Gastrocnemius medialis (tissue), 4 donors: ENCODE measurements at regions not wholly inside any gene's neighbourhood (a gene's known extent, or its start where the extent isn't known, plus 50 kb on each side); places are given as distances from the start of the nearest gene placed in this dataset.

ENCODE experiments used
- ATAC-seq, 2 donors: fragments of 150-250 bp; one replicate each; pipeline ENCODE4 v1.9.1; 2016
- DNase-seq, 2 donors: peaks; one replicate each; pipeline ENCODE4 v3.0.0-alpha.2; 2019
- H3K27ac ChIP-seq, 4 donors: fragments of 200-600 bp; sonication (generic); 1 replicate in 1 of 4; 2 replicates in 3 of 4; pipeline ENCODE4 v1.5.1; 2016 to 2018; ENCODE audit warnings: mild to moderate bottlenecking in 2 of 4, moderate library complexity in 1 of 4
- H3K27me3 ChIP-seq, 3 donors: fragments of 200-600 bp; sonication (generic) in 2 of 3; 1 replicate in 1 of 3; 2 replicates in 2 of 3; pipeline versions ENCODE4 v1.5.1 to v1.6.0; 2016 to 2019; ENCODE audit warnings: mild to moderate bottlenecking in 1 of 3, moderate library complexity in 1 of 3
- H3K36me3 ChIP-seq, 2 donors: fragments of 200-600 bp; sonication (generic) in 1 of 2; one replicate each; pipeline ENCODE4 v1.5.1; 2017 to 2018
- H3K4me1 ChIP-seq, 2 donors: fragments of 200-600 bp; sonication (generic) in 1 of 2; one replicate each; pipeline ENCODE4 v1.5.1; 2016 to 2017; ENCODE audit warnings: mild to moderate bottlenecking in 2 of 2
- H3K4me3 ChIP-seq, 4 donors: fragments of 200-600 bp; sonication (generic) in 3 of 4; 1 replicate in 1 of 4; 2 replicates in 3 of 4; pipeline ENCODE4 v1.5.1; 2016 to 2019; ENCODE audit warnings: mild to moderate bottlenecking in 2 of 4
- H3K9me3 ChIP-seq, 3 donors: fragments of 200-600 bp; sonication (generic) in 2 of 3; 1 replicate in 1 of 3; 2 replicates in 2 of 3; pipeline ENCODE4 v1.5.1; 2016 to 2019
- POLR2A ChIP-seq, 2 donors: fragments of 450-650 bp; IDR thresholded peaks; one replicate each; pipeline ENCODE4 v1.6.1; 2017; ENCODE audit warnings: antibody characterized with exemption in 2 of 2, mild to moderate bottlenecking in 2 of 2, moderate library complexity in 2 of 2
- in situ Hi-C, 4 donors: fragments of 200-750 bp; cut with MboI; loops; one replicate each; pipeline versions ENCODE4 v1.15.0 to v1.8.0; 2017; ENCODE audit warnings: low sequenced_read_pairs in 4 of 4
- intact Hi-C: fragments of 100-400 bp; cut with DNase I; formaldehyde crosslinking; loops from one replicate; pipeline ENCODE4 v1.15.1; 2023; ENCODE audit warnings: low total_unique reads
- TF ChIP-seq, protein P1 (sequence below), 5 experiments: fragments of 450-650 bp in 3 of 5; fragments of 200-600 bp in 2 of 5; sonication (generic) in 2 of 5; IDR thresholded peaks in 4 of 5; conservative IDR thresholded peaks in 1 of 5; 1 replicate in 4 of 5; 2 replicates in 1 of 5; pipeline ENCODE4 v1.5.1; 2016 to 2019; ENCODE audit warnings: antibody characterized with exemption in 5 of 5, mild to moderate bottlenecking in 3 of 5, moderate library complexity in 3 of 5

- peak; percentile 58 to 85 for ATAC-seq
- no peak for DNase-seq
Observed at GRCh38 chr21:27104846-27105431, 138.1 kb upstream of the ADAMTS5 start.

DNA sequence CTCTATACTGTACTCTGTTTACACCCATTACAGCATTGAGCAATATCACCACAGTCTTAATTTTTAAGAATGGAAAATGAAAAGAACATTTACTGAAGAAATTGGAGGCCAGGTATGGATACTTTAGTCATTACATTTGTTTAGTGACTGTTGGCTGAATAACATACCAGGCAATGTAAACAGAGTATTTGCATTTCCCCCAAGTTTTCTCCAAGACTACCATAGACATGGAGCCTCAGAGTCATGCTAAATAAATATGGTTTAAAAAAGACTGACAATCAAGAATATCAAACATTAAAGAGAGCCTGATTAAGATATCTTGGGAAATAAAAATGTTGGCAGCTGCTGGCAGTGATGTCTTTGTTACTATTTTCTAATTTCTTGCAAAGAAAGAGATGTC, 136.9 kb upstream of the ADAMTS5 start:
- no peaks in the 10 kb centered on the region for H3K36me3 ChIP-seq
- no peak for ATAC-seq
- intact Hi-C loops = no loop called here

More at GRCh38 chr21:27104846-27105431, 138.1 kb upstream of the ADAMTS5 start:
- H3K4me1 ChIP-seq = peaks cover 3 to 11% of the 10 kb centered on the region in 2 donors
- no peaks in the 10 kb centered on the region for H3K9me3 ChIP-seq
- H3K27ac ChIP-seq = no peak overlapping the region
- no peak overlapping the region for H3K4me3 ChIP-seq
- H3K36me3 ChIP-seq = no peaks in the 10 kb centered on the region
- TF ChIP-seq POLR2A (IDR thresholded peaks at IDR 0.05) = no peak
- TF ChIP-seq, protein P1, sequence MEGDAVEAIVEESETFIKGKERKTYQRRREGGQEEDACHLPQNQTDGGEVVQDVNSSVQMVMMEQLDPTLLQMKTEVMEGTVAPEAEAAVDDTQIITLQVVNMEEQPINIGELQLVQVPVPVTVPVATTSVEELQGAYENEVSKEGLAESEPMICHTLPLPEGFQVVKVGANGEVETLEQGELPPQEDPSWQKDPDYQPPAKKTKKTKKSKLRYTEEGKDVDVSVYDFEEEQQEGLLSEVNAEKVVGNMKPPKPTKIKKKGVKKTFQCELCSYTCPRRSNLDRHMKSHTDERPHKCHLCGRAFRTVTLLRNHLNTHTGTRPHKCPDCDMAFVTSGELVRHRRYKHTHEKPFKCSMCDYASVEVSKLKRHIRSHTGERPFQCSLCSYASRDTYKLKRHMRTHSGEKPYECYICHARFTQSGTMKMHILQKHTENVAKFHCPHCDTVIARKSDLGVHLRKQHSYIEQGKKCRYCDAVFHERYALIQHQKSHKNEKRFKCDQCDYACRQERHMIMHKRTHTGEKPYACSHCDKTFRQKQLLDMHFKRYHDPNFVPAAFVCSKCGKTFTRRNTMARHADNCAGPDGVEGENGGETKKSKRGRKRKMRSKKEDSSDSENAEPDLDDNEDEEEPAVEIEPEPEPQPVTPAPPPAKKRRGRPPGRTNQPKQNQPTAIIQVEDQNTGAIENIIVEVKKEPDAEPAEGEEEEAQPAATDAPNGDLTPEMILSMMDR (IDR thresholded peaks at IDR 0.05 in 4 of 5, conservative IDR thresholded peaks at IDR 0.05 in 1 of 5) = no peak
- in situ Hi-C loops (no loop called here), intact Hi-C loops (no loop called here)
- no peaks in the 10 kb centered on the region for H3K27me3 ChIP-seq

DNA sequence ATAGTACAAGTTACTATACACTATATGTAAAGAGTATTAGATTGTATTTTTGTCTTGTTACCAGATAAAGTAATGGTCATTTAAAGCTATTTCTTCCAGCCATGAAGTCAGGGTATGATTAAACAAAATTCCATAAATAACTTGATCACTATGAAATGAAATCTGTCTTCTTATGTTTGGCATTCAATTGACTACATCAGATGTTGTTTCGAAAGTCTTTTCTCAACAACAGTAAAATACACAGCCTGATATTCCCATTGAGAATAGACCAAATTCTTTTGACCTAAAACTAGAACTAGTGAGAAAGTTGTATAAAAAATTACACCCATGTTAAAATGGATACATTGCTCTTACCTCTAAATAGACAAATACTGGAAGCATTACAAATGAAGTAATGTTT, 134.6 kb upstream of the ADAMTS5 start:
- TF ChIP-seq, protein P1 (IDR thresholded peaks at IDR 0.05 in 4 of 5, conservative IDR thresholded peaks at IDR 0.05 in 1 of 5) = no peak
- no peak for TF ChIP-seq POLR2A (IDR thresholded peaks at IDR 0.05)
- Histone ChIP-seq H3K27ac (no peak overlapping the region), H3K36me3 (no peaks in the 10 kb centered on the region), H3K27me3 (no peaks in the 10 kb centered on the region), H3K4me1 (peaks cover 3 to 11% of the 10 kb centered on the region in 2 donors), H3K9me3 (no peaks in the 10 kb centered on the region), H3K4me3 (no peak overlapping the region)
- intact Hi-C loops = no loop called here
- ATAC-seq (no peak), DNase-seq (no peak)
- in situ Hi-C loops = no loop called here

More for the DNA sequence above, 136.9 kb upstream of the ADAMTS5 start:
- TF ChIP-seq, protein P1 (IDR thresholded peaks at IDR 0.05 in 4 of 5, conservative IDR thresholded peaks at IDR 0.05 in 1 of 5) = no peak
- TF ChIP-seq POLR2A (IDR thresholded peaks at IDR 0.05) = no peak
- Histone ChIP-seq H3K4me1 (peaks cover 3 to 11% of the 10 kb centered on the region in 2 donors), H3K27ac (no peak overlapping the region), H3K27me3 (no peaks in the 10 kb centered on the region), H3K4me3 (no peak overlapping the region), H3K9me3 (no peaks in the 10 kb centered on the region)
- DNase-seq = no peak
- in situ Hi-C loops = no loop called here

DNA sequence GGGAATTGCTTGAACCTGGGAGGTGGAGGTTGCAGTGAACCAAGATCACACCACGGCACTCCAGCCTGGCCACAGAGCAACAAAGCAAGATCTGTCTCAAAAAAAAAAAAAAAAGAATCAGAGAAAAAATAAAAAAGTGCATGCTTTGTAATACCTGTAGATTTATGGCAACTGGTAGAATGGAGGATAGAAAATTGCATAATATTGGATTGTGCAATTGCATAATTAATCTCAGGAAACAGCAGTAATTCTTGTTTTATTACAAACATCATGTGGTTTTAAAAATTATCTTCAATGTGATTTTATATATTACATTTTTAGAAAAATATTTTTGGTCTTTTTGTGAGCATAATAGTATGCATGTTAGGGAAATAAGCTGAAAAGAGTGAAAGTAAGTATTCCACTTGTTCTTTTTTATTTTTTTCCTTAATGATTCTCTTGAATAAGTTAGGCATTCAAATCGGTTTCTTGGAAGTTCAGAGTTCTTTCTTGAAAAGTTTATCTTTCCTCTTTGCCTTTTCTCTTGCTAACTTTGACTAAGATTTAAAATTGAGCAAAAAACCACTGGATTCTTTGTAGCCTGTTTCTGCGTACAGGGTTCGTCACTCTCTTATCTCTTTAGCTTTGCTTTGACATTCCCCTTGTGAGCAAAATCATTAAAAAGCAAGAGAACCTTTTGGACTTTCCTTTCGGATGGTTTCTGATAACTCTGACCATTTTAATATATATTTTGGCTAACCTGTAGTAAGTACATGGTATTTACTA, 127.5 kb upstream of the ADAMTS5 start:
- no peaks in the 10 kb centered on the region for H3K27me3 ChIP-seq
- TF ChIP-seq POLR2A (IDR thresholded peaks at IDR 0.05) = no peak
- TF ChIP-seq, protein P1 (IDR thresholded peaks at IDR 0.05 in 4 of 5, conservative IDR thresholded peaks at IDR 0.05 in 1 of 5) = no peak
- H3K4me3 ChIP-seq = no peak overlapping the region
- H3K27ac ChIP-seq = no peak overlapping the region
- H3K36me3 ChIP-seq = no peaks in the 10 kb centered on the region
- no peak for ATAC-seq
- in situ Hi-C loops = no loop called here
- no peaks in the 10 kb centered on the region for H3K9me3 ChIP-seq
- peaks cover 0 to 9% of the 10 kb centered on the region in 2 donors for H3K4me1 ChIP-seq
- DNase-seq = no peak
- intact Hi-C loops = no loop called here
